ENCODE measurements at regions not wholly inside any gene's neighbourhood (a gene's known extent, or its start where the extent isn't known, plus 50 kb on each side); places are given as distances from the start of the nearest gene placed in this dataset.

DNA sequence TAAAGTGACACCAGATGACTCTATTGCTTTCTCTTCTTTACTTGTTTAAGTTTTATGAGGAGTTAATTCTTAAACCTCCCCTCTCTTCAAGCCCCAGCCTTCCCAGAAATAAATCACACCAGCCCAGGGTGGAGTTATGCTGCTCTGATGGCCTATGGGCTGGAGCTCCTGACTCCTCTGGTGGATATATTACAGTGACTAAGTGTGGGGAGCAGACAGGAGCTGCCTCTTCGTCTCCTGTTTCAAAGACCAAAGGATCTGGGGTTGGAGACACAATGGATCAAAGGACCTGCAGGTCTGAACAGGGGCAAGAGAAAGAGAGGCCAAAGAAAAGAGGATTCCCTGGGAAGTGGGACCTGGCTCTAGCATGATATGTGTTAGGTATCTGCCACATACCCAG, 312.0 kb upstream of the MSX2 start:
- TF ChIP-seq, protein P1, sequence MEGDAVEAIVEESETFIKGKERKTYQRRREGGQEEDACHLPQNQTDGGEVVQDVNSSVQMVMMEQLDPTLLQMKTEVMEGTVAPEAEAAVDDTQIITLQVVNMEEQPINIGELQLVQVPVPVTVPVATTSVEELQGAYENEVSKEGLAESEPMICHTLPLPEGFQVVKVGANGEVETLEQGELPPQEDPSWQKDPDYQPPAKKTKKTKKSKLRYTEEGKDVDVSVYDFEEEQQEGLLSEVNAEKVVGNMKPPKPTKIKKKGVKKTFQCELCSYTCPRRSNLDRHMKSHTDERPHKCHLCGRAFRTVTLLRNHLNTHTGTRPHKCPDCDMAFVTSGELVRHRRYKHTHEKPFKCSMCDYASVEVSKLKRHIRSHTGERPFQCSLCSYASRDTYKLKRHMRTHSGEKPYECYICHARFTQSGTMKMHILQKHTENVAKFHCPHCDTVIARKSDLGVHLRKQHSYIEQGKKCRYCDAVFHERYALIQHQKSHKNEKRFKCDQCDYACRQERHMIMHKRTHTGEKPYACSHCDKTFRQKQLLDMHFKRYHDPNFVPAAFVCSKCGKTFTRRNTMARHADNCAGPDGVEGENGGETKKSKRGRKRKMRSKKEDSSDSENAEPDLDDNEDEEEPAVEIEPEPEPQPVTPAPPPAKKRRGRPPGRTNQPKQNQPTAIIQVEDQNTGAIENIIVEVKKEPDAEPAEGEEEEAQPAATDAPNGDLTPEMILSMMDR (IDR thresholded peaks at IDR 0.05) = no peak
- TF ChIP-seq POLR2A (IDR thresholded peaks at IDR 0.05) = no peak
